ENCODE measurements at regions not wholly inside any gene's neighbourhood (a gene's known extent, or its start where the extent isn't known, plus 50 kb on each side); places are given as distances from the start of the nearest gene placed in this dataset.

- Histone ChIP-seq H3K4me3 (ENCODE audit: low read length in 2 of 2) (no peak overlapping the region), H3K9ac (ENCODE audit: low read length in 2 of 2) (no peak overlapping the region), H3K27ac (ENCODE audit: low read length) (no peak overlapping the region), H3K27me3 (ENCODE audit: control insufficient read depth in 1 of 2, insufficient read depth in 2 of 2, low read length in 2 of 2) (no peaks in the 10 kb centered on the region), H3K4me1 (ENCODE audit: control insufficient read depth, insufficient read depth, low read length) (peaks cover 2% of the 10 kb centered on the region), H3K36me3 (ENCODE audit: control insufficient read depth in 2 of 2, insufficient read depth in 2 of 2, low read length in 2 of 2) (no peaks in the 10 kb centered on the region), H3K9me3 (ENCODE audit: control insufficient read depth in 2 of 2, low read length in 2 of 2) (peaks cover 0 to 4% of the 10 kb centered on the region in 2 donors)
Measured at GRCh38 chr13:32940601-32941000, 75.6 kb upstream of the KL start.

- Histone ChIP-seq H3K27me3 (ENCODE audit: control insufficient read depth in 1 of 2, insufficient read depth in 2 of 2, low read length in 2 of 2) (no peaks in the 10 kb centered on the region), H3K36me3 (ENCODE audit: control insufficient read depth in 2 of 2, insufficient read depth in 2 of 2, low read length in 2 of 2) (no peaks in the 10 kb centered on the region), H3K4me3 (ENCODE audit: low read length in 2 of 2) (no peak overlapping the region), H3K27ac (ENCODE audit: low read length) (no peak overlapping the region), H3K9me3 (ENCODE audit: control insufficient read depth in 2 of 2, low read length in 2 of 2) (peaks cover 0 to 4% of the 10 kb centered on the region in 2 donors), H3K4me1 (ENCODE audit: control insufficient read depth, insufficient read depth, low read length) (peaks cover 2% of the 10 kb centered on the region), H3K9ac (ENCODE audit: low read length in 2 of 2) (no peak overlapping the region)
Measured at GRCh38 chr13:32941368-32941767, 74.9 kb upstream of the KL start.

- no peak overlapping the region for H3K9ac ChIP-seq (ENCODE audit: low read length in 2 of 2)
- H3K27ac ChIP-seq (ENCODE audit: low read length): no peak overlapping the region
- H3K9me3 ChIP-seq (ENCODE audit: control insufficient read depth in 2 of 2, low read length in 2 of 2): no peaks in the 10 kb centered on the region
- no peaks in the 10 kb centered on the region for H3K27me3 ChIP-seq (ENCODE audit: control insufficient read depth in 1 of 2, insufficient read depth in 2 of 2, low read length in 2 of 2)
- no peaks in the 10 kb centered on the region for H3K36me3 ChIP-seq (ENCODE audit: control insufficient read depth in 2 of 2, insufficient read depth in 2 of 2, low read length in 2 of 2)
- H3K4me3 ChIP-seq (ENCODE audit: low read length in 2 of 2): no peak overlapping the region
- no peaks in the 10 kb centered on the region for H3K4me1 ChIP-seq (ENCODE audit: control insufficient read depth, insufficient read depth, low read length)
Measured at GRCh38 chr13:32946558-32946957, 69.7 kb upstream of the KL start.

- Histone ChIP-seq H3K27ac (ENCODE audit: low read length) (no peak overlapping the region), H3K9me3 (ENCODE audit: control insufficient read depth in 2 of 2, low read length in 2 of 2) (no peaks in the 10 kb centered on the region), H3K27me3 (ENCODE audit: control insufficient read depth in 1 of 2, insufficient read depth in 2 of 2, low read length in 2 of 2) (no peaks in the 10 kb centered on the region), H3K9ac (ENCODE audit: low read length in 2 of 2) (no peak overlapping the region), H3K4me3 (ENCODE audit: low read length in 2 of 2) (no peak overlapping the region), H3K36me3 (ENCODE audit: control insufficient read depth in 2 of 2, insufficient read depth in 2 of 2, low read length in 2 of 2) (no peaks in the 10 kb centered on the region), H3K4me1 (ENCODE audit: control insufficient read depth, insufficient read depth, low read length) (no peaks in the 10 kb centered on the region)
Measured at GRCh38 chr13:32947411-32948276, 68.6 kb upstream of the KL start.

- H3K27ac ChIP-seq (ENCODE audit: low read length): no peak overlapping the region
Measured at GRCh38 chr13:32949820-32950219, 66.4 kb upstream of the KL start.

GRCh38 chr13:32951580-32951979 lies 64.6 kb upstream of the KL start:
- Histone ChIP-seq H3K4me3 (ENCODE audit: low read length in 2 of 2) (no peak overlapping the region), H3K27me3 (ENCODE audit: control insufficient read depth in 1 of 2, insufficient read depth in 2 of 2, low read length in 2 of 2) (no peaks in the 10 kb centered on the region), H3K36me3 (ENCODE audit: control insufficient read depth in 2 of 2, insufficient read depth in 2 of 2, low read length in 2 of 2) (no peaks in the 10 kb centered on the region), H3K9me3 (ENCODE audit: control insufficient read depth in 2 of 2, low read length in 2 of 2) (no peaks in the 10 kb centered on the region), H3K27ac (ENCODE audit: low read length) (no peak overlapping the region), H3K4me1 (ENCODE audit: control insufficient read depth, insufficient read depth, low read length) (no peaks in the 10 kb centered on the region), H3K9ac (ENCODE audit: low read length in 2 of 2) (no peak overlapping the region)

More at GRCh38 chr13:32949820-32950219, 66.4 kb upstream of the KL start:
- no peak overlapping the region for H3K4me3 ChIP-seq (ENCODE audit: low read length in 2 of 2)
- H3K4me1 ChIP-seq (ENCODE audit: control insufficient read depth, insufficient read depth, low read length): no peaks in the 10 kb centered on the region
- H3K36me3 ChIP-seq (ENCODE audit: control insufficient read depth in 2 of 2, insufficient read depth in 2 of 2, low read length in 2 of 2): no peaks in the 10 kb centered on the region
- H3K9me3 ChIP-seq (ENCODE audit: control insufficient read depth in 2 of 2, low read length in 2 of 2): no peaks in the 10 kb centered on the region
- H3K27me3 ChIP-seq (ENCODE audit: control insufficient read depth in 1 of 2, insufficient read depth in 2 of 2, low read length in 2 of 2): no peaks in the 10 kb centered on the region
- H3K9ac ChIP-seq (ENCODE audit: low read length in 2 of 2): no peak overlapping the region

- Histone ChIP-seq H3K9me3 (ENCODE audit: control insufficient read depth in 2 of 2, low read length in 2 of 2) (peaks cover 0 to 2% of the 10 kb centered on the region in 2 donors), H3K27ac (ENCODE audit: low read length) (no peak overlapping the region), H3K36me3 (ENCODE audit: control insufficient read depth in 2 of 2, insufficient read depth in 2 of 2, low read length in 2 of 2) (no peaks in the 10 kb centered on the region), H3K4me1 (ENCODE audit: control insufficient read depth, insufficient read depth, low read length) (no peaks in the 10 kb centered on the region), H3K27me3 (ENCODE audit: control insufficient read depth in 1 of 2, insufficient read depth in 2 of 2, low read length in 2 of 2) (no peaks in the 10 kb centered on the region), H3K9ac (ENCODE audit: low read length in 2 of 2) (no peak overlapping the region), H3K4me3 (ENCODE audit: low read length in 2 of 2) (no peak overlapping the region)
Measured at GRCh38 chr13:32955881-32956594, 60.2 kb upstream of the KL start.

GRCh38 chr13:32956595-32956933 lies 59.7 kb upstream of the KL start:
- H3K27ac ChIP-seq (ENCODE audit: low read length): no peak overlapping the region
- H3K4me1 ChIP-seq (ENCODE audit: control insufficient read depth, insufficient read depth, low read length): no peaks in the 10 kb centered on the region
- no peaks in the 10 kb centered on the region for H3K27me3 ChIP-seq (ENCODE audit: control insufficient read depth in 1 of 2, insufficient read depth in 2 of 2, low read length in 2 of 2)
- no peak overlapping the region for H3K9ac ChIP-seq (ENCODE audit: low read length in 2 of 2)
- peaks cover 0 to 2% of the 10 kb centered on the region in 2 donors for H3K9me3 ChIP-seq (ENCODE audit: control insufficient read depth in 2 of 2, low read length in 2 of 2)
- no peaks in the 10 kb centered on the region for H3K36me3 ChIP-seq (ENCODE audit: control insufficient read depth in 2 of 2, insufficient read depth in 2 of 2, low read length in 2 of 2)
- H3K4me3 ChIP-seq (ENCODE audit: low read length in 2 of 2): no peak overlapping the region

GRCh38 chr13:32960626-32961025 lies 55.6 kb upstream of the KL start:
- Histone ChIP-seq H3K9ac (ENCODE audit: low read length in 2 of 2) (no peak overlapping the region), H3K27ac (ENCODE audit: low read length) (no peak overlapping the region), H3K4me3 (ENCODE audit: low read length in 2 of 2) (no peak overlapping the region), H3K27me3 (ENCODE audit: control insufficient read depth in 1 of 2, insufficient read depth in 2 of 2, low read length in 2 of 2) (no peaks in the 10 kb centered on the region), H3K9me3 (ENCODE audit: control insufficient read depth in 2 of 2, low read length in 2 of 2) (peaks cover 0 to 2% of the 10 kb centered on the region in 2 donors), H3K36me3 (ENCODE audit: control insufficient read depth in 2 of 2, insufficient read depth in 2 of 2, low read length in 2 of 2) (no peaks in the 10 kb centered on the region), H3K4me1 (ENCODE audit: control insufficient read depth, insufficient read depth, low read length) (no peaks in the 10 kb centered on the region)

- Histone ChIP-seq H3K9me3 (ENCODE audit: control insufficient read depth in 2 of 2, low read length in 2 of 2) (peaks cover 0 to 2% of the 10 kb centered on the region in 2 donors), H3K27me3 (ENCODE audit: control insufficient read depth in 1 of 2, insufficient read depth in 2 of 2, low read length in 2 of 2) (no peaks in the 10 kb centered on the region), H3K4me1 (ENCODE audit: control insufficient read depth, insufficient read depth, low read length) (no peaks in the 10 kb centered on the region), H3K9ac (ENCODE audit: low read length in 2 of 2) (no peak overlapping the region), H3K4me3 (ENCODE audit: low read length in 2 of 2) (no peak overlapping the region), H3K27ac (ENCODE audit: low read length) (no peak overlapping the region), H3K36me3 (ENCODE audit: control insufficient read depth in 2 of 2, insufficient read depth in 2 of 2, low read length in 2 of 2) (no peaks in the 10 kb centered on the region)
Measured at GRCh38 chr13:32961724-32962123, 54.5 kb upstream of the KL start.

GRCh38 chr13:32962342-32962741 lies 53.9 kb upstream of the KL start:
- Histone ChIP-seq H3K36me3 (ENCODE audit: control insufficient read depth in 2 of 2, insufficient read depth in 2 of 2, low read length in 2 of 2) (no peaks in the 10 kb centered on the region), H3K9ac (ENCODE audit: low read length in 2 of 2) (no peak overlapping the region), H3K27me3 (ENCODE audit: control insufficient read depth in 1 of 2, insufficient read depth in 2 of 2, low read length in 2 of 2) (no peaks in the 10 kb centered on the region), H3K9me3 (ENCODE audit: control insufficient read depth in 2 of 2, low read length in 2 of 2) (peaks cover 0 to 2% of the 10 kb centered on the region in 2 donors), H3K4me3 (ENCODE audit: low read length in 2 of 2) (no peak overlapping the region), H3K27ac (ENCODE audit: low read length) (no peak overlapping the region), H3K4me1 (ENCODE audit: control insufficient read depth, insufficient read depth, low read length) (no peaks in the 10 kb centered on the region)
